Tibial nerve (tissue), 4 donors: ENCODE measurements at regions not wholly inside any gene's neighbourhood (a gene's known extent, or its start where the extent isn't known, plus 50 kb on each side); places are given as distances from the start of the nearest gene placed in this dataset.

ENCODE experiments used
- DNase-seq, 2 donors: peaks; one replicate each; pipeline ENCODE4 v3.0.0-alpha.2; 2019; ENCODE audit warnings: low spot score in 2 of 2
- H3K27ac ChIP-seq, 4 donors: fragments of 200-600 bp; sonication (generic) in 3 of 4; one replicate each; pipeline ENCODE4 v1.5.1; 2017 to 2019; ENCODE audit warnings: mild to moderate bottlenecking in 1 of 4
- H3K27me3 ChIP-seq, 2 donors: fragments of 200-600 bp; sonication (generic) in 1 of 2; one replicate each; pipeline versions ENCODE4 v1.5.1 to v1.6.0; 2017 to 2019
- H3K36me3 ChIP-seq, 3 donors: fragments of 200-600 bp; sonication (generic); one replicate each; pipeline ENCODE4 v1.5.1; 2018 to 2019
- H3K4me1 ChIP-seq, 4 donors: fragments of 200-600 bp; sonication (generic) in 3 of 4; one replicate each; pipeline ENCODE4 v1.5.1; 2017 to 2019
- H3K4me3 ChIP-seq, 4 donors: fragments of 200-600 bp; sonication (generic) in 3 of 4; one replicate each; pipeline ENCODE4 v1.5.1; 2017 to 2019; ENCODE audit warnings: mild to moderate bottlenecking in 1 of 4, moderate library complexity in 1 of 4
- H3K9me3 ChIP-seq, 4 donors: fragments of 200-600 bp; sonication (generic) in 3 of 4; one replicate each; pipeline ENCODE4 v1.5.1; 2017 to 2019
- EP300 ChIP-seq, 2 donors: sonication (generic); formaldehyde crosslinking; IDR thresholded peaks; one replicate each; pipeline ENCODE4 v1.6.1; 2017; ENCODE audit warnings: antibody characterized with exemption in 2 of 2, mild to moderate bottlenecking in 1 of 2
- POLR2A ChIP-seq, 2 donors: fragments of 450-650 bp; IDR thresholded peaks; one replicate each; pipeline ENCODE4 v1.6.1; 2017; ENCODE audit warnings: antibody characterized with exemption in 2 of 2, mild to moderate bottlenecking in 2 of 2, moderate library complexity in 2 of 2
- WGBS, 2 donors: methylation state at CpG; one replicate each; pipeline ENCODE4 v1.1.5; 2018; 5-methylcytosine and 5-hydroxymethylcytosine counted together
- TF ChIP-seq, protein P1 (sequence below), 5 experiments: fragments of 200-600 bp in 3 of 5; fragments of 450-650 bp in 2 of 5; sonication (generic) in 3 of 5; IDR thresholded peaks; one replicate each; pipeline ENCODE4 v1.5.1; 2016 to 2019; ENCODE audit warnings: antibody characterized with exemption in 5 of 5, mild to moderate bottlenecking in 3 of 5, moderate library complexity in 2 of 5

DNA sequence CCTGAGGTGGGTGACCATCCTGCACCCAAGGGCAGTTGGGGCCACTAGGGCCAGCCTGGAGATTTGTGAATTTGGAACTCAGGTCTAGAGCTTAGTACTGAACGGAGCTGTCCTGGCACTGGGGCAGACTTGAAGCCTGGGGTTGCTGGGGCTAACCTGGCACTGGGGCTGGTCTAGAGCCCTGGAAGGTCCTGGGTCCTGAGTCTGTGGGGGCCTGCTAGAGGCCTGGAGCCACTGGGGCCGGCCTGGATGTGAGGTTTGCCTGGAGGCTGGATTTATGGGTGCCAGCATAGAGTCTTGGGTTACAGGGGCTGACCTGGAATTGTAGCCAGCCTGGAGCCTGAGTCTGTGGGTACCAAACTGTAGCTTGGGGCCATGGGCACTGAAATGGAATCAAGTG lies 1216.9 kb downstream of the CDH11 start:
- 83% methylated on average over 1 to 2 of the region's 2 CpGs for WGBS, 2 donors
- H3K27me3 ChIP-seq, result no peaks in the 10 kb centered on the region
- H3K36me3 ChIP-seq, result no peaks in the 10 kb centered on the region
- H3K27ac ChIP-seq, result no peak overlapping the region
- no peaks in the 10 kb centered on the region for H3K9me3 ChIP-seq
- DNase-seq, result no peak
- TF ChIP-seq POLR2A (IDR thresholded peaks at IDR 0.05) (no peak), EP300 (IDR thresholded peaks at IDR 0.05) (no peak)
- TF ChIP-seq, protein P1, sequence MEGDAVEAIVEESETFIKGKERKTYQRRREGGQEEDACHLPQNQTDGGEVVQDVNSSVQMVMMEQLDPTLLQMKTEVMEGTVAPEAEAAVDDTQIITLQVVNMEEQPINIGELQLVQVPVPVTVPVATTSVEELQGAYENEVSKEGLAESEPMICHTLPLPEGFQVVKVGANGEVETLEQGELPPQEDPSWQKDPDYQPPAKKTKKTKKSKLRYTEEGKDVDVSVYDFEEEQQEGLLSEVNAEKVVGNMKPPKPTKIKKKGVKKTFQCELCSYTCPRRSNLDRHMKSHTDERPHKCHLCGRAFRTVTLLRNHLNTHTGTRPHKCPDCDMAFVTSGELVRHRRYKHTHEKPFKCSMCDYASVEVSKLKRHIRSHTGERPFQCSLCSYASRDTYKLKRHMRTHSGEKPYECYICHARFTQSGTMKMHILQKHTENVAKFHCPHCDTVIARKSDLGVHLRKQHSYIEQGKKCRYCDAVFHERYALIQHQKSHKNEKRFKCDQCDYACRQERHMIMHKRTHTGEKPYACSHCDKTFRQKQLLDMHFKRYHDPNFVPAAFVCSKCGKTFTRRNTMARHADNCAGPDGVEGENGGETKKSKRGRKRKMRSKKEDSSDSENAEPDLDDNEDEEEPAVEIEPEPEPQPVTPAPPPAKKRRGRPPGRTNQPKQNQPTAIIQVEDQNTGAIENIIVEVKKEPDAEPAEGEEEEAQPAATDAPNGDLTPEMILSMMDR (IDR thresholded peaks at IDR 0.05), result no peak
- H3K4me3 ChIP-seq, result no peak overlapping the region
- H3K4me1 ChIP-seq, result no peaks in the 10 kb centered on the region

DNA sequence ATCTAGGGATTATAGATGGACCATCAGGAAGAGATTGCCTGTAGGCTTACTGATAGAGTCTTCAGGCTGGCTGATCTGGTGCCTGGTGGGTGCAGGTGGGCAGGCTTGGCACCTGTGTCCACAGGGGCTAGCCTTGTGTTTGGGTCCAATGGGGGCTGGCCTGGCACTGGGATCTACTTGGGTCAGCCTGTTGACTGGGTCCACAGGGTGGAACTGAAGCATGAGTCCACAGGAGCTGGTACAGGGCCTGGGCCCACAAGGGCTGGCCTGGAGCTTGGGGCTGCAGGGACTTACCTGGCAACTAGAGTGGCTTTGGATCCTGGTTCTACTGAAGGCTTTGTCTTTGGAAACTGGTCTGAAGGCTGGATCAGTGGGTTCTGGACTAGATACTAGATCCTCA lies 1217.7 kb downstream of the CDH11 start:
- no peaks in the 10 kb centered on the region for H3K9me3 ChIP-seq
- TF ChIP-seq EP300 (IDR thresholded peaks at IDR 0.05) (no peak), POLR2A (IDR thresholded peaks at IDR 0.05) (no peak)
- TF ChIP-seq, protein P1 (IDR thresholded peaks at IDR 0.05), result no peak
- no peaks in the 10 kb centered on the region for H3K27me3 ChIP-seq
- DNase-seq, result no peak
- H3K27ac ChIP-seq, result no peak overlapping the region
- H3K36me3 ChIP-seq, result no peaks in the 10 kb centered on the region
- no peaks in the 10 kb centered on the region for H3K4me1 ChIP-seq
- H3K4me3 ChIP-seq, result no peak overlapping the region

GRCh38 chr16:63896383-63897109 lies 1225.3 kb downstream of the CDH11 start:
- DNase-seq, result no peak
- H3K27ac ChIP-seq, result no peak overlapping the region
- no peak for TF ChIP-seq EP300 (IDR thresholded peaks at IDR 0.05)
- TF ChIP-seq POLR2A (IDR thresholded peaks at IDR 0.05), result no peak
- H3K4me3 ChIP-seq, result no peak overlapping the region
- WGBS, 2 donors, result 69 to 73% methylated on average over 2 of the region's 2 CpGs
- H3K9me3 ChIP-seq, result no peaks in the 10 kb centered on the region
- H3K27me3 ChIP-seq, result no peaks in the 10 kb centered on the region
- no peaks in the 10 kb centered on the region for H3K4me1 ChIP-seq
- H3K36me3 ChIP-seq, result no peaks in the 10 kb centered on the region

GRCh38 chr16:63890723-63891122 lies 1231.1 kb downstream of the CDH11 start:
- Histone ChIP-seq H3K9me3 (peaks cover 0 to 5% (median 0%) of the 10 kb centered on the region in 4 donors), H3K4me3 (no peak overlapping the region), H3K4me1 (peaks cover 0 to 12% (median 5%) of the 10 kb centered on the region in 4 donors), H3K27me3 (no peaks in the 10 kb centered on the region), H3K36me3 (no peaks in the 10 kb centered on the region), H3K27ac (no peak overlapping the region)
- TF ChIP-seq POLR2A (IDR thresholded peaks at IDR 0.05) (no peak), EP300 (IDR thresholded peaks at IDR 0.05) (no peak)
- TF ChIP-seq, protein P1 (IDR thresholded peaks at IDR 0.05), result no peak
- no peak for DNase-seq

GRCh38 chr16:63890081-63890480 lies 1231.8 kb downstream of the CDH11 start:
- DNase-seq, result peak in 1 of 2 donors; percentile 29
- TF ChIP-seq, protein P1 (IDR thresholded peaks at IDR 0.05), result no peak
- TF ChIP-seq POLR2A (IDR thresholded peaks at IDR 0.05) (no peak), EP300 (IDR thresholded peaks at IDR 0.05) (no peak)
- no peaks in the 10 kb centered on the region for H3K27me3 ChIP-seq
- H3K9me3 ChIP-seq, result peaks cover 0 to 5% (median 0%) of the 10 kb centered on the region in 4 donors
- H3K4me1 ChIP-seq, result peaks cover 0 to 12% (median 5%) of the 10 kb centered on the region in 4 donors
- no peaks in the 10 kb centered on the region for H3K36me3 ChIP-seq
- H3K4me3 ChIP-seq, result no peak overlapping the region
- no peak overlapping the region for H3K27ac ChIP-seq
- 8 to 10% methylated on average over 1 of the region's 1 CpG for WGBS, 2 donors
